Fibroblast of lung (primary cell): ENCODE measurements at regions not wholly inside any gene's neighbourhood (a gene's known extent, or its start where the extent isn't known, plus 50 kb on each side); places are given as distances from the start of the nearest gene placed in this dataset.

ENCODE experiments used
- CTCF ChIP-seq, 2 donors: IDR thresholded peaks in 1 of 2; conservative IDR thresholded peaks in 1 of 2; 1 replicate in 1 of 2; 2 replicates in 1 of 2; pipeline ENCODE4 v1.5.1; 2011 to 2012; ENCODE audit warnings: low read length in 2 of 2, control low read depth in 1 of 2, inconsistent platforms in 1 of 2, low read depth in 1 of 2, mild to moderate bottlenecking in 1 of 2
- EZH2 ChIP-seq: IDR thresholded peaks from 2 replicates; pipeline ENCODE4 v1.5.1; 2012; ENCODE audit warnings: low read length, control low read depth, mild to moderate bottlenecking; ENCODE audit errors: missing control alignments

GRCh38 chr21:36610935-36611334 is 88.0 kb upstream of the SIM2 start:
- TF ChIP-seq CTCF (conservative IDR thresholded peaks at IDR 0.05 in 1 of 2, IDR thresholded peaks at IDR 0.05 in 1 of 2; ENCODE audit: low read depth in 1 of 2, low read length in 2 of 2) (no peak), EZH2 (no peak)
